ENCODE measurements at regions not wholly inside any gene's neighbourhood (a gene's known extent, or its start where the extent isn't known, plus 50 kb on each side); places are given as distances from the start of the nearest gene placed in this dataset.
"Not testable (repeated sequence)": the region's sequence is repeated elsewhere in the genome, so short reads cannot be mapped to it uniquely, and the experiment has no call there.

DNA sequence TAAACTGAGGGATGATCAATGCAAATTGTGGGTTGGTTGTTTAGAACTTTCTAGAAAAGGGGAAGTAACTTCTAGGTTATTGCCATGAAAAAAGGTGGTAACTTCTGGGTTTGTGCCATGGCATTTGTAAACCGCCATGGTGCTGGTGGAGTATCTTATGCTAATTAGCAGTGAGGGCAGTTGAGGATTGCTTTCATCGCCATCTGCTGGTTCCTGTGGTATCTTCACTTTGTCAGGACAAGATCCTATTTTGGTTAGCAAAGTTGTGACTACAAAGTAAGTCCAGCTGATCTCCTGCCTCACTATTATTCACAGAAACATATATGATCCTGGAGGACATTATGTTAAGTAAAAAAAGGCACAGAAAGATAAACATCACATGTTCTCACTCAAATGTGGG lies 1332.3 kb downstream of the CDH11 start:
- no peak for DNase-seq (ENCODE audit: low read depth)

DNA sequence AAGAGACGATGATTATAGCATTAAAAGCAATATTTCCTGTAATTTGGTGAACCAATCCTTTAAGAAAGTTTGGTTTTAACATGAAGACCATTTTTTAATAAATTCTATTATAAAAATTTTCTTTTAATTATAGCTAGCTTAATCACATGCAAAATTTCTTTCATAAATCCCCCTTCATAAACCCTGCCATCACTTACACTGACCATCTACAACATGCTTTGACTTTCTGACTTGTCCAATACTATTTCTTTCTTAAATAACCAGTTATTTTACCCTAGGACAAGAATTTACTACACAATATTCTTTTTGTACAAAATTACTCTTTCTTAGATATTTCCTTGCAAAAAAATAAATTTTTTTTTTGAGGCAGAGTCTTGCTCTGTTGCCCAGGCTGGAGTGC lies 1334.8 kb downstream of the CDH11 start:
- no peak for DNase-seq (ENCODE audit: low read depth)

GRCh38 chr16:63785170-63785569 lies 1336.7 kb downstream of the CDH11 start:
- DNase-seq (ENCODE audit: low read depth) = no peak

DNA sequence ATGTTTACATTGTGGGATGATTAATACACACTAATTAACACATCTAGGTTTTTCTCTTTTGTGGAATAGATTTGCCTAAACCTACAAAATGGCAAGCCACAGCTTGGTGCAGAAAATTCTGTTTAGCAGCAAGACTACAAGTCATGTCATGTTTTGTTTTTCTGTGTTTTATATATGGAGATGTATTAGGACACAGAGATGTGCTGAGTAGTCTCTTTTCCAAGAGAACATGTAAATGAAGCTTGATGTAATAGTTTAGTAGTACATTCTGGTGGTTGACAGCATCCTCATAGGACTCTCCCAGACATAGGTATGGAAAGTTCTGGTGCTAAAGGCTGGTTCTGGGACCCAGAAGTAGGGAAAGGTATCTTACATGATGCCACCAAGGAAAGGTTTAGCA lies 1345.4 kb downstream of the CDH11 start:
- DNase-seq (ENCODE audit: low read depth) = no peak

DNA sequence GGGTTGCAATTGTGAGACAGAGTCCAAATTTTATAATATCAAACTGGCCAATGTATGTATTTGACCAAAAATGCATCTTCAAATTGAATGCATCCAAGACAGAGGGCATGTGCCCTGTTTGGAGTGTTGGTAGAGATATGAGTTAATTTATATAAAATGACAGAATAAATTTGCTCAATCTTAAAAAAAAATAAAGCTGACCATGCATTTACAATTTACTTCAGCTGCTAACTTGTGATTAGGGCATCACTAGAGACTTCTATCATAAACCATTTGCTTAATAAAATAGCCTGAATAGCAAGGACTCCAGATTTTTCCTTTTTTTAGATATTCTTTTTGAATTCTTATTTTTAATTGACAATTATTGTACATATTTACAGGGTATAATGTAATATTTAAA lies 1345.8 kb downstream of the CDH11 start:
- no peak for DNase-seq (ENCODE audit: low read depth)

- no peak for DNase-seq (ENCODE audit: low read depth)
These were observed 1347.6 kb downstream of the CDH11 start for GRCh38 chr16:63774302-63774701.

GRCh38 chr16:63769211-63769610 lies 1352.7 kb downstream of the CDH11 start:
- DNase-seq (ENCODE audit: low read depth) = no peak

GRCh38 chr16:63760246-63760645 lies 1361.6 kb downstream of the CDH11 start:
- DNase-seq (ENCODE audit: low read depth) = not testable (repeated sequence)

DNA sequence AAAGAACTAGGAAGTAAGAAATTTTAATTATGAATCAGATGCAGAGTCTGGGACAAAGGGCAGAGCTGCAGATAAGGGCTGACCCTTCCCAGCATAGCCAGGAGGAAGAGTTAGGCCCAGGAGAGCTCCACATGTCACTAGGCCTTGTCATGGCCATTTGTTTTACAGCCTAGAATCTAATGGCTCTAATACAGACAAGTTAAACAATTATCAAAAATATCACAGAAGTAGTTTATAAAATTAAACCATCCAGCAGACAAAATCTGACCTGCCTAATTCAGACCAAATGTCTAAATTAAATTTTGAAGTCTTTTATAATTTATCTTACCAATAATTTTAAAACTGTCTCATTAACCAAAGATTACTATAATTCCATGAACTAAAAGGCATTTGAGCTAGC lies 1369.5 kb downstream of the CDH11 start:
- DNase-seq (ENCODE audit: low read depth) = no peak

- no peak for DNase-seq (ENCODE audit: low read depth)
These were observed 1372.6 kb downstream of the CDH11 start for GRCh38 chr16:63749276-63749675.

- no peak for DNase-seq (ENCODE audit: low read depth)
These were observed 1376.4 kb downstream of the CDH11 start for GRCh38 chr16:63745456-63745855.

DNA sequence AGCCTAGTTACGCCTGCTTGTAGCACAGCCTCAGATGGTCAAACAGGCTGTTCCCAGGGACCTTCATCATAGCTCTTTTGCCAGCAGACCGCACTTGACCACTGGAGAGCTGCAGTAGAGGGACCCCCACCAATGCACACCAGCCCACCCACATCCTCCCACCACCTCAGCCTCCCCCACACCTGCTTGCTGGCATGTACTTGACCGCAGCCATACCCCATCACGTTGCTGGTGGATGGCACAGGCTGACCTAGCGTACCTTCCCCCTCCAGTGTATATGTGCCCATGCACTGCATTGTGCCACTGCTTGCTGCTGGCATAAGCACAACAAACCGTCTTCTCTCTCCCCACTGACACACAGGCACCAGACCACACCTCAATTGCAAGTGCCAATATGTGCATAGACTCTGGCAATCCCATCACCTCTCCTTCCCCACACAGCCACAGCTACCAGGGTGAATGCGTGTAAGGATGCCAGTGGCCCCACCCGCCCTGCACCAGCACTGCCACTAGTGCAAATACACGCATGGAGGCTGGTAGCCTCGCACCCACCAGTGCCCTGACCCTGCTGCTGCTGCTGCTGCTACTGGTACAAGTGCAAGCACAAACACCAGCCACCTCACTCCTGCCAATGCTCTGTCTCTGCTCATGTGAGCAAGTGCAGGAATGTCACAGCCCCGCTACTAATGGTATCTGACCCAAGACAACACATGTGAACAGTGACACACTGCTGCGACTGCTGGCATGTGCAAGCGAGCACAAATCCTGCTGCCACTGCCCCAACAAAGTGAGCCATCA lies 1377.6 kb downstream of the CDH11 start:
- DNase-seq (ENCODE audit: low read depth) = no peak

GRCh38 chr16:63742150-63742549 lies 1379.7 kb downstream of the CDH11 start:
- DNase-seq (ENCODE audit: low read depth) = no peak

DNA sequence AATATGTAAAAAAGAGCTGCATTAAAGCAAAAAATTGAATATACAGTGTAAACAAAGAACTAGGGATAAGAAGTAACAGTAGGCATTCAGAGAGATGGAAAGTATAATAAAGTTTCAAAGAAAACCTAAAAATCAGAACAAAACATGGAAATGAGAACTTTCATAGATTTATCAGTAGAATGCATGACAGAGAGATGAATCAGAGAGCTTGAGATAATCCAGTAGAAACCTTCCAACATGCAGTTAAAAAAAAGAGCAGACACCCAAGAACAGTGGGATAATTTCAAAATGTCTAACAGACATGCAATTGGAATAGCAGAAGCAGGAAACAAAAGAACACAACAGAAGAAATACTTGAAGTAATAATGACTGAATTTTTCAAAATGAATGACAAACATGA lies 1384.2 kb downstream of the CDH11 start:
- DNase-seq (ENCODE audit: low read depth) = no peak

DNA sequence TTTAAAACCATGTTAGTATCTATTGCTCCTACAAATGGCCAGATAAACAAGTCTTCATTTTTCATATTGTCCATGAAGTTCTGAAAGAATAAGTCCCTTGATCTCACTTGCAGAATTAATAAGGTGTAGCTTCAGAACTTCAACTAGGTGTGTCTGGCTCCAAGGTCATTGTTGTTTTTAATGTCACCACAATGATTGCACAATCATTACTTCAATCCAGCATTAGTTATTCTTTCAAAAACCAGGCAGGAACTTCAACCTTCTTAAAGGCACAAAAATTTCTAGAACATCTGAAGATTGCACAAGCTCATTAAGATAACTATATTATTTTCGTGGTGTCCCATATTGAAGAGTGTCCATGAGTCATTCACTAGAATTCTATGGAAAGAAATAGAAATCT lies 1386.4 kb downstream of the CDH11 start:
- DNase-seq (ENCODE audit: low read depth) = no peak

DNA sequence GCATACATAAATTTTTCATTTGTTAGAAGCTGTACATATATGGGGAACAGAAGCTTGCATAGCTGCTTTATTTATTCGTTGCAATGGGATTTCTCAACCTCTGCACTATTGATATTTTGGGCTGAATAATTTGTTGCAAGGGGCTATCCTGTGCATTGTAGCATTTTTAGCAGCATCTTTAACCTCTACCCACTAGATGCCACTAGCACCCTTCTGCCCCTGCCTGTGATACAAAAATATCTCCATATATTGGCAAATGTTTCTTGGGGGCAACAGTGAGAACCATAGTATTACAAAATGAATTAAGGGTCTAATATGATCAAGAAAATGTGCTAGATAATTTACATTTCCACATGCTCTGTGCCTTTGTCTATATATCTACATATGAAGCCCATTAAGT lies 1401.0 kb downstream of the CDH11 start:
- no peak for DNase-seq (ENCODE audit: low read depth)

DNA sequence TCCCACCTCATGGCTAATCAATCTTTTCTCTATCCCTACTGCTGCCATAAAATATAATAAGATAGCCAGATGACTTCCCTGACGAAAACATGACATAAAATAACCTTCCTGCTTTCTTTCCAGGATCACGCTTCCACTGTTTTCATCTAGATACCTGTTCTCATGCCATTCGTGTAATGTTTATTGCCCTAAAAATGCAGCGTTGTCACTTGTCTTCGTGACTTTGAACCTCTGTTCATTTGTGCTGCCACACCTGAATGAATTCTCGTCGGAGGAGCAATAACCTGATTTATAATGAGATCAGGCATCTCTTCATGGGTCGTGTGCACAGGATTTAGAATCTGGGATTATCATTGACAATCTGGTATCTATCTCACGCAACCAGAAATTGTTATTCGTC lies 1401.9 kb downstream of the CDH11 start:
- no peak for DNase-seq (ENCODE audit: low read depth)

DNA sequence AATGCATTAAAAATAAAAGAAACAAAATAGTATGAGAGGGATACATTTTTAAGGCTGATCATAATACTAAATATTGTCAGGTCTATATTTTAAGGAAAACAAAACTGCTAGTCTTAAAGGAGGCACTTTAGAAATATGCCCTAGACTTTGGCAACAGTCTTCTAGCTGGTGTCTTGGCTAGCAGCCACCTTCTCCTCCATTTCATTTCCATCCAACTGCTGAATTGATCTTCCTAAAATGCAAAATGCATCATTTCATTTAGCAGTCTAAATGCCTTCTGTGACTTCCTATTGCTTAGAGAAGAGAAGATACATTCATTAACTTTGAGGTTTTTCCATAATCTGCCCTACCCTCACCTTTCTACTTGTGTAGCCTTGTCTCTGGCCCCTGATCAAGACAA lies 1404.1 kb downstream of the CDH11 start:
- DNase-seq (ENCODE audit: low read depth) = no peak

DNA sequence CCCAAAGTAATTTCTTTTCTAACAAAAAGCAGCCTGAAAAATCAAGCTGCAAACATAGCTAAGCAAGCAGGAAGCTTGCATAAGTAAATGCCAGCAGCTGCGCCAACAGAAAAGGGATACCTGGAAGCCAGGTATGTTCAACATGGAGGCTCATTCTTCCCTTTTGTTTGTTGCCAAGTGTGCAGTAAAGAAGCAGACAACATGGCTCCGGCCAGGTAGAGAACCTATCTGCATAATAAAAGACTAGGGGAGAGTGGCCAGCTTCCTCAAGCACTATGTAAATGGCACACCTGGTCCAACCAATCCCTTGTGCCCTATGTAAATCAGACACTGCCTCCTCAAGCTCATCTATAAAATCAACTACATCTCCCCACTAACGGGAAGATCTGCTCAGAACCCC lies 1407.0 kb downstream of the CDH11 start:
- no peak for DNase-seq (ENCODE audit: low read depth)

- DNase-seq (ENCODE audit: low read depth) = no peak
These were observed 1409.1 kb downstream of the CDH11 start for GRCh38 chr16:63712725-63713124.

DNA sequence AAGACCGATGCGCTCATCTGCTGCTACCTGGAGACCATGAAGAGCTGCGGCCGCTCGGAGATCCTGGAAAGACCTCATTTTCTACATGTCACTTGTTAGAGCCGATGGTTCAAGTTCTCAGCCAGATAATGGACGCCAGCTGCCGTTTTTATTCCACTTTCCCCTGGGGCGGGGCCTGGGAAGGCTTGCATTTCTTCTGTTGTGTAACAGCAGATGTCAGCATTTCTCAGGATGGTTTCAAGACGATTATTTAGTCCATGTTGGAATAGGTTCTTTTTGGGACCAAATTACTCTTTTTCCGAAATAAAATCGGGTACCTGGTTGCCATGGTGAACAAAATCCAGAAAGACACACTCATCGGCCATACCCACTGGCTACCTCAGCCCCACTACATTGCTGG lies 1418.3 kb downstream of the CDH11 start:
- DNase-seq (ENCODE audit: low read depth) = no peak

GRCh38 chr16:63702981-63703590 lies 1418.8 kb downstream of the CDH11 start:
- DNase-seq (ENCODE audit: low read depth) = no peak

DNA sequence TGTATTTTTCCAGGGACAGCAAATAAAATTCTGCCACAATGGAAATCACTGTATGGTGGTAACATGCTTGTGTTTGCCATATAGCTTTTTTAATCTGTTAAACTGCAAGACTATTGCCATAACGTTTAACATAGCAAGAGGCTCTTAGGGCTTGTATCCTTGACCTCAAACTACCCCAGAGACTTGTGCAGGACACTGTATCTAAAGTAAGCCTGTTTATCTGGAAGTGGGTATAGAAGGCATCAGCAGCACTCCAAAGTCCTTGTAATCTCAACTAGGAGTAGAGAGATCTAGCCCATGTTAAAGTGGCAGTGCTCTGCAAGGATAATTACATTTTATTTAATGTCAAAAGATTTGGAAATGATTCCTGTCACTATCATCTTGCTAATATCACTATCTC lies 1424.1 kb downstream of the CDH11 start:
- DNase-seq (ENCODE audit: low read depth) = no peak

DNA sequence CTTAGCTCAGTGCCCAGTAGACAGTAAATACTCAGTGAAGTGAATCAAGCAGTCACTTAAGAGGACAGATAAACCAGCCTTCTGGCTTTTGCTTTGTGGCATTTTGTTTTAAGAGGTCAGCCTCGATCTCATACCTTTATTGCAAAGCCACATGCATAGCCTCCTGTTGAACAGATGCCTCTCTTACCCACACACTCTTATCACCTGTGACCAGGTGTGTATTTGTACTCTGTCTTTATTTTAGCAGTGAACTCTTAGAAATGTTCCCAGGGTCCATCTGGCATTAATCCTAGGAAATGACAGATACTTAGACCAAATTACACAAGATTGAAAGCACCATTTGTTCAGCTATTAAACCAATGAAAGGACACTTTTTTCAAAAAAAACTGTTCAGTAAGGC lies 1426.5 kb downstream of the CDH11 start:
- DNase-seq (ENCODE audit: low read depth) = no peak
